HG02938 (cell line): ENCODE measurements at regions not wholly inside any gene's neighbourhood (a gene's known extent, or its start where the extent isn't known, plus 50 kb on each side); places are given as distances from the start of the nearest gene placed in this dataset.

ENCODE experiments used
- ATAC-seq: cut with Tn5 transposase; IDR thresholded peaks from one replicate; pipeline ENCODE4 v1.9.1; 2021; ENCODE audit warnings: mild to moderate bottlenecking, moderate library complexity; ENCODE audit not compliant: unreplicated experiment

GRCh38 chr16:48905632-48906505 lies 295.9 kb upstream of the N4BP1 start:
- no peak for ATAC-seq

GRCh38 chr16:48904333-48904732 lies 294.4 kb upstream of the N4BP1 start:
- no peak for ATAC-seq

- no peak for ATAC-seq
These were observed 293.1 kb upstream of the N4BP1 start for GRCh38 chr16:48903039-48903438.

GRCh38 chr16:48901712-48902374 lies 291.9 kb upstream of the N4BP1 start:
- no peak for ATAC-seq

- ATAC-seq, result no peak
These were observed 289.5 kb upstream of the N4BP1 start for GRCh38 chr16:48899500-48899899.

- no peak for ATAC-seq
These were observed 287.8 kb upstream of the N4BP1 start for GRCh38 chr16:48897698-48898205.

GRCh38 chr16:48895142-48895541 lies 285.2 kb upstream of the N4BP1 start:
- no peak for ATAC-seq

GRCh38 chr16:48892893-48893292 lies 282.9 kb upstream of the N4BP1 start:
- ATAC-seq, result no peak

GRCh38 chr16:48887646-48888210 lies 277.7 kb upstream of the N4BP1 start:
- ATAC-seq, result no peak

- ATAC-seq, result no peak
These were observed 275.5 kb upstream of the N4BP1 start for GRCh38 chr16:48885471-48885870.

GRCh38 chr16:48881272-48881671 lies 271.3 kb upstream of the N4BP1 start:
- no peak for ATAC-seq

- ATAC-seq, result no peak
These were observed 269.5 kb upstream of the N4BP1 start for GRCh38 chr16:48879223-48880122.

- ATAC-seq, result no peak
These were observed 268.0 kb upstream of the N4BP1 start for GRCh38 chr16:48877946-48878345.

GRCh38 chr16:48870141-48870540 lies 260.2 kb upstream of the N4BP1 start:
- no peak for ATAC-seq

- no peak for ATAC-seq
These were observed 255.5 kb upstream of the N4BP1 start for GRCh38 chr16:48865520-48865919.

GRCh38 chr16:48864055-48864454 lies 254.1 kb upstream of the N4BP1 start:
- no peak for ATAC-seq

- no peak for ATAC-seq
These were observed 252.1 kb upstream of the N4BP1 start for GRCh38 chr16:48862087-48862532.

GRCh38 chr16:48860341-48860740 lies 250.4 kb upstream of the N4BP1 start:
- no peak for ATAC-seq

GRCh38 chr16:48852951-48853350 lies 243.0 kb upstream of the N4BP1 start:
- ATAC-seq, result no peak

GRCh38 chr16:48852458-48852857 lies 242.5 kb upstream of the N4BP1 start:
- ATAC-seq, result no peak
